WTC11 (cell line): ENCODE measurements at regions not wholly inside any gene's neighbourhood (a gene's known extent, or its start where the extent isn't known, plus 50 kb on each side); places are given as distances from the start of the nearest gene placed in this dataset.

Experiments used
- ATAC-seq: fragments of 200-7000 bp; cut with Tn5 transposase; 2 replicates; pipeline ENCODE4 v1.10.0; 2021; ENCODE audit warnings: mild to moderate bottlenecking, moderate library complexity
- CTCF ChIA-PET: fragments of 300-600 bp; sonication (Branson Sonifier 250); formaldehyde crosslinking; loops from one replicate; lab custom pipeline; 2021; ENCODE audit warnings: antibody characterized with exemption; lab: Charles Lee
- POLR2A ChIA-PET: fragments of 350-600 bp; sonication (Branson Sonifier 250); formaldehyde crosslinking; loops from one replicate; lab custom pipeline; 2021; ENCODE audit warnings: antibody characterized with exemption; lab: Charles Lee
- DNase-seq: peaks from one replicate; pipeline ENCODE4 v3.0.0; 2021; ENCODE audit warnings: low spot score
- H3K27ac Mint-ChIP-seq: 2 replicates; pipeline ENCODE4 v1.8.0; 2021; ENCODE audit warnings: mixed read lengths
- H3K27me3 Mint-ChIP-seq: 2 replicates; pipeline ENCODE4 v1.8.0; 2021; ENCODE audit warnings: low read depth, mild to moderate bottlenecking, moderate library complexity, mixed read lengths
- H3K36me3 Mint-ChIP-seq: 2 replicates; pipeline ENCODE4 v1.8.0; 2021; ENCODE audit warnings: mixed read lengths
- H3K4me1 Mint-ChIP-seq: 2 replicates; pipeline ENCODE4 v1.8.0; 2022; ENCODE audit warnings: mixed read lengths
- H3K4me3 Mint-ChIP-seq: 2 replicates; pipeline ENCODE4 v1.8.0; 2021; ENCODE audit warnings: mild to moderate bottlenecking, moderate library complexity, mixed read lengths
- H3K9me3 Mint-ChIP-seq: 2 replicates; pipeline ENCODE4 v1.8.0; 2021; ENCODE audit warnings: mixed read lengths
- ETV6 ChIP-seq: sonication (generic); formaldehyde crosslinking; IDR thresholded peaks from 2 replicates; pipeline ENCODE4 v1.8.1; 2022; ENCODE audit warnings: mild to moderate bottlenecking, missing genetic modification reagents
- GRHL2 ChIP-seq: fragments of 250-450 bp; sonication (Bioruptor Pico); IDR thresholded peaks from 2 replicates; pipeline ENCODE4 v1.8.0; 2022; ENCODE audit warnings: mild to moderate bottlenecking, moderate library complexity; ENCODE audit not compliant: insufficient replicate concordance, severe bottlenecking
- TEAD1 ChIP-seq: sonication (generic); formaldehyde crosslinking; IDR thresholded peaks from 2 replicates; pipeline ENCODE4 v1.8.0; 2022; ENCODE audit warnings: mild to moderate bottlenecking, missing genetic modification reagents
- ZBTB21 ChIP-seq: sonication (generic); formaldehyde crosslinking; IDR thresholded peaks from 2 replicates; pipeline ENCODE4 v1.8.1; 2023; ENCODE audit warnings: mild to moderate bottlenecking, missing genetic modification reagents, borderline replicate concordance
- ZNF138 ChIP-seq: sonication (generic); formaldehyde crosslinking; conservative IDR thresholded peaks from 2 replicates; pipeline ENCODE4 v1.8.1; 2022; ENCODE audit warnings: mild to moderate bottlenecking, moderate library complexity, missing genetic modification reagents
- ZNF232 ChIP-seq: sonication (generic); formaldehyde crosslinking; IDR thresholded peaks from 2 replicates; pipeline ENCODE4 v1.8.0; 2022; ENCODE audit warnings: mild to moderate bottlenecking, missing genetic modification reagents
- ZNF263 ChIP-seq: sonication (generic); formaldehyde crosslinking; IDR thresholded peaks from 2 replicates; pipeline ENCODE4 v1.8.1; 2022; ENCODE audit warnings: low read depth, mild to moderate bottlenecking, moderate library complexity, missing genetic modification reagents
- TF ChIP-seq, protein P1 (sequence below): sonication (generic); formaldehyde crosslinking; IDR thresholded peaks from 2 replicates; pipeline ENCODE4 v1.8.0; 2023; ENCODE audit warnings: missing genetic modification reagents, mild to moderate bottlenecking, borderline replicate concordance
- TF ChIP-seq, protein P2 (sequence below): fragments of 250-450 bp; sonication (Bioruptor Pico); IDR thresholded peaks from 2 replicates; pipeline ENCODE4 v1.9.0; 2021; ENCODE audit warnings: mild to moderate bottlenecking
- TF ChIP-seq, protein P3 (sequence below): sonication (generic); formaldehyde crosslinking; IDR thresholded peaks from 2 replicates; pipeline ENCODE4 v1.8.1; 2023; ENCODE audit warnings: mild to moderate bottlenecking, missing genetic modification reagents
- TF ChIP-seq, protein P4 (sequence below): fragments of 250-450 bp; sonication (Bioruptor Pico); IDR thresholded peaks from 2 replicates; pipeline ENCODE4 v1.9.0; 2021; ENCODE audit warnings: mild to moderate bottlenecking, borderline replicate concordance
- TF ChIP-seq, protein P5 (sequence below): sonication (generic); formaldehyde crosslinking; IDR thresholded peaks from 2 replicates; pipeline ENCODE4 v1.8.1; 2022; ENCODE audit warnings: low read depth, mild to moderate bottlenecking, moderate library complexity, missing genetic modification reagents, borderline replicate concordance
- TF ChIP-seq, protein P6 (sequence below): fragments of 200-600 bp; IDR thresholded peaks from 2 replicates; pipeline ENCODE4 v1.8.0; 2022; ENCODE audit warnings: antibody characterized with exemption

DNA sequence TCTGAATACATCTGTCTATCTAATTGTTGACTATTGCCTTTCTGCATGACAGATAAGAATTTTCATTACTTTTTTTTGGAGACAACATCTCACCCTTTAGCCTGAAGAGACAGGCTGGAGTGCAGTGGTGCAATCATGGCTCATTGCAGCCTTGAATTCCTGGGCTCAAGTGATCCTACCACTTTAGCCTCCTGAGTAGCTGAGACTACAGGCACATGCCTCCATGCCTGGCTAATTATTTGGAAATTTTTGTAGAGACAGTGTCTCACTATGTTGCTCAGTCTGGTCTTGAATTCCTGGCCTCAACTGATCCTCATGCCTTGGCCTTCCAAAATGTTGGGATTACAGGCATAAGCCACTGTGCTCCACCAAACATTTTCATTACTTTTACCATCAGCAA is 99.8 kb upstream of the ELAC2 start (continued):
- TF ChIP-seq, protein P1, sequence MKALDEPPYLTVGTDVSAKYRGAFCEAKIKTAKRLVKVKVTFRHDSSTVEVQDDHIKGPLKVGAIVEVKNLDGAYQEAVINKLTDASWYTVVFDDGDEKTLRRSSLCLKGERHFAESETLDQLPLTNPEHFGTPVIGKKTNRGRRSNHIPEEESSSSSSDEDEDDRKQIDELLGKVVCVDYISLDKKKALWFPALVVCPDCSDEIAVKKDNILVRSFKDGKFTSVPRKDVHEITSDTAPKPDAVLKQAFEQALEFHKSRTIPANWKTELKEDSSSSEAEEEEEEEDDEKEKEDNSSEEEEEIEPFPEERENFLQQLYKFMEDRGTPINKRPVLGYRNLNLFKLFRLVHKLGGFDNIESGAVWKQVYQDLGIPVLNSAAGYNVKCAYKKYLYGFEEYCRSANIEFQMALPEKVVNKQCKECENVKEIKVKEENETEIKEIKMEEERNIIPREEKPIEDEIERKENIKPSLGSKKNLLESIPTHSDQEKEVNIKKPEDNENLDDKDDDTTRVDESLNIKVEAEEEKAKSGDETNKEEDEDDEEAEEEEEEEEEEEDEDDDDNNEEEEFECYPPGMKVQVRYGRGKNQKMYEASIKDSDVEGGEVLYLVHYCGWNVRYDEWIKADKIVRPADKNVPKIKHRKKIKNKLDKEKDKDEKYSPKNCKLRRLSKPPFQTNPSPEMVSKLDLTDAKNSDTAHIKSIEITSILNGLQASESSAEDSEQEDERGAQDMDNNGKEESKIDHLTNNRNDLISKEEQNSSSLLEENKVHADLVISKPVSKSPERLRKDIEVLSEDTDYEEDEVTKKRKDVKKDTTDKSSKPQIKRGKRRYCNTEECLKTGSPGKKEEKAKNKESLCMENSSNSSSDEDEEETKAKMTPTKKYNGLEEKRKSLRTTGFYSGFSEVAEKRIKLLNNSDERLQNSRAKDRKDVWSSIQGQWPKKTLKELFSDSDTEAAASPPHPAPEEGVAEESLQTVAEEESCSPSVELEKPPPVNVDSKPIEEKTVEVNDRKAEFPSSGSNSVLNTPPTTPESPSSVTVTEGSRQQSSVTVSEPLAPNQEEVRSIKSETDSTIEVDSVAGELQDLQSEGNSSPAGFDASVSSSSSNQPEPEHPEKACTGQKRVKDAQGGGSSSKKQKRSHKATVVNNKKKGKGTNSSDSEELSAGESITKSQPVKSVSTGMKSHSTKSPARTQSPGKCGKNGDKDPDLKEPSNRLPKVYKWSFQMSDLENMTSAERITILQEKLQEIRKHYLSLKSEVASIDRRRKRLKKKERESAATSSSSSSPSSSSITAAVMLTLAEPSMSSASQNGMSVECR (CRISPR knock-in tag) = no peak
- TF ChIP-seq ZNF232 (CRISPR knock-in tag) = no peak
- TF ChIP-seq, protein P2, sequence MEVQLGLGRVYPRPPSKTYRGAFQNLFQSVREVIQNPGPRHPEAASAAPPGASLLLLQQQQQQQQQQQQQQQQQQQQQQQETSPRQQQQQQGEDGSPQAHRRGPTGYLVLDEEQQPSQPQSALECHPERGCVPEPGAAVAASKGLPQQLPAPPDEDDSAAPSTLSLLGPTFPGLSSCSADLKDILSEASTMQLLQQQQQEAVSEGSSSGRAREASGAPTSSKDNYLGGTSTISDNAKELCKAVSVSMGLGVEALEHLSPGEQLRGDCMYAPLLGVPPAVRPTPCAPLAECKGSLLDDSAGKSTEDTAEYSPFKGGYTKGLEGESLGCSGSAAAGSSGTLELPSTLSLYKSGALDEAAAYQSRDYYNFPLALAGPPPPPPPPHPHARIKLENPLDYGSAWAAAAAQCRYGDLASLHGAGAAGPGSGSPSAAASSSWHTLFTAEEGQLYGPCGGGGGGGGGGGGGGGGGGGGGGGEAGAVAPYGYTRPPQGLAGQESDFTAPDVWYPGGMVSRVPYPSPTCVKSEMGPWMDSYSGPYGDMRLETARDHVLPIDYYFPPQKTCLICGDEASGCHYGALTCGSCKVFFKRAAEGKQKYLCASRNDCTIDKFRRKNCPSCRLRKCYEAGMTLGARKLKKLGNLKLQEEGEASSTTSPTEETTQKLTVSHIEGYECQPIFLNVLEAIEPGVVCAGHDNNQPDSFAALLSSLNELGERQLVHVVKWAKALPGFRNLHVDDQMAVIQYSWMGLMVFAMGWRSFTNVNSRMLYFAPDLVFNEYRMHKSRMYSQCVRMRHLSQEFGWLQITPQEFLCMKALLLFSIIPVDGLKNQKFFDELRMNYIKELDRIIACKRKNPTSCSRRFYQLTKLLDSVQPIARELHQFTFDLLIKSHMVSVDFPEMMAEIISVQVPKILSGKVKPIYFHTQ = no peak
- TF ChIP-seq, protein P3, sequence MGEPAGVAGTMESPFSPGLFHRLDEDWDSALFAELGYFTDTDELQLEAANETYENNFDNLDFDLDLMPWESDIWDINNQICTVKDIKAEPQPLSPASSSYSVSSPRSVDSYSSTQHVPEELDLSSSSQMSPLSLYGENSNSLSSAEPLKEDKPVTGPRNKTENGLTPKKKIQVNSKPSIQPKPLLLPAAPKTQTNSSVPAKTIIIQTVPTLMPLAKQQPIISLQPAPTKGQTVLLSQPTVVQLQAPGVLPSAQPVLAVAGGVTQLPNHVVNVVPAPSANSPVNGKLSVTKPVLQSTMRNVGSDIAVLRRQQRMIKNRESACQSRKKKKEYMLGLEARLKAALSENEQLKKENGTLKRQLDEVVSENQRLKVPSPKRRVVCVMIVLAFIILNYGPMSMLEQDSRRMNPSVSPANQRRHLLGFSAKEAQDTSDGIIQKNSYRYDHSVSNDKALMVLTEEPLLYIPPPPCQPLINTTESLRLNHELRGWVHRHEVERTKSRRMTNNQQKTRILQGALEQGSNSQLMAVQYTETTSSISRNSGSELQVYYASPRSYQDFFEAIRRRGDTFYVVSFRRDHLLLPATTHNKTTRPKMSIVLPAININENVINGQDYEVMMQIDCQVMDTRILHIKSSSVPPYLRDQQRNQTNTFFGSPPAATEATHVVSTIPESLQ (CRISPR knock-in tag) = no peak
- no peak for TF ChIP-seq GRHL2 (CRISPR knock-in tag)
- no peak for TF ChIP-seq ETV6
- TF ChIP-seq, protein P4, sequence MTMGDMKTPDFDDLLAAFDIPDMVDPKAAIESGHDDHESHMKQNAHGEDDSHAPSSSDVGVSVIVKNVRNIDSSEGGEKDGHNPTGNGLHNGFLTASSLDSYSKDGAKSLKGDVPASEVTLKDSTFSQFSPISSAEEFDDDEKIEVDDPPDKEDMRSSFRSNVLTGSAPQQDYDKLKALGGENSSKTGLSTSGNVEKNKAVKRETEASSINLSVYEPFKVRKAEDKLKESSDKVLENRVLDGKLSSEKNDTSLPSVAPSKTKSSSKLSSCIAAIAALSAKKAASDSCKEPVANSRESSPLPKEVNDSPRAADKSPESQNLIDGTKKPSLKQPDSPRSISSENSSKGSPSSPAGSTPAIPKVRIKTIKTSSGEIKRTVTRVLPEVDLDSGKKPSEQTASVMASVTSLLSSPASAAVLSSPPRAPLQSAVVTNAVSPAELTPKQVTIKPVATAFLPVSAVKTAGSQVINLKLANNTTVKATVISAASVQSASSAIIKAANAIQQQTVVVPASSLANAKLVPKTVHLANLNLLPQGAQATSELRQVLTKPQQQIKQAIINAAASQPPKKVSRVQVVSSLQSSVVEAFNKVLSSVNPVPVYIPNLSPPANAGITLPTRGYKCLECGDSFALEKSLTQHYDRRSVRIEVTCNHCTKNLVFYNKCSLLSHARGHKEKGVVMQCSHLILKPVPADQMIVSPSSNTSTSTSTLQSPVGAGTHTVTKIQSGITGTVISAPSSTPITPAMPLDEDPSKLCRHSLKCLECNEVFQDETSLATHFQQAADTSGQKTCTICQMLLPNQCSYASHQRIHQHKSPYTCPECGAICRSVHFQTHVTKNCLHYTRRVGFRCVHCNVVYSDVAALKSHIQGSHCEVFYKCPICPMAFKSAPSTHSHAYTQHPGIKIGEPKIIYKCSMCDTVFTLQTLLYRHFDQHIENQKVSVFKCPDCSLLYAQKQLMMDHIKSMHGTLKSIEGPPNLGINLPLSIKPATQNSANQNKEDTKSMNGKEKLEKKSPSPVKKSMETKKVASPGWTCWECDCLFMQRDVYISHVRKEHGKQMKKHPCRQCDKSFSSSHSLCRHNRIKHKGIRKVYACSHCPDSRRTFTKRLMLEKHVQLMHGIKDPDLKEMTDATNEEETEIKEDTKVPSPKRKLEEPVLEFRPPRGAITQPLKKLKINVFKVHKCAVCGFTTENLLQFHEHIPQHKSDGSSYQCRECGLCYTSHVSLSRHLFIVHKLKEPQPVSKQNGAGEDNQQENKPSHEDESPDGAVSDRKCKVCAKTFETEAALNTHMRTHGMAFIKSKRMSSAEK = no peak
- no peak for TF ChIP-seq ZNF263 (CRISPR knock-in tag)
- TF ChIP-seq ZNF138 (CRISPR knock-in tag) = no peak
- no peak for TF ChIP-seq TEAD1 (CRISPR knock-in tag)
- no peak for TF ChIP-seq ZBTB21

DNA sequence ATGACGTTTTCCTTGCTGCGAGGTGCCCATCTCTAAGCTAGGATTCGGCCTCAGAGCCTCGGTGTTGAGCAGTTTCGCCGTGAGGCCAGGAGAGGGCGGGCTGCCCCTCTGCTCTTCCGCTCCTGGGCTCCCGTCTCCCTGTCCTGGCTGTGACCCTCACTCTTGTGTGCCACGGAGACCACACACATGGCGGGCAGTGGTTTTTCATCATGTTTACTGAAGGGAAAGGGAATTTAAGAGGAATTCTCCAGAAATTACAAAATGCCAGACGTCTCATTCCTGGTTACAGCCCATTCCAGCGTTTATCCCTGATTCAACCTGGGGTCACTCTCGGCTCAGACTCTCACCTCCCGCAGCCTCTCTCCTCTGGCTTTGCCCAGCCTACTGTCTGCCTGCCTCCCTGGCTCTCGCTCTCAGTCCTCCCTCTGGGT is 96.8 kb upstream of the ELAC2 start:
- ChIA-PET POLR2A (no interaction called here), CTCF (interaction anchor here (0.6 to 1.8 kb wide), 20 partner anchors 8 to 1183 kb away, joined by 3 to 12 read pairs (median 4); no protein-coding TSS in a partner anchor)
- ATAC-seq (peak; percentile 99), DNase-seq (peak; percentile 69)
- Mint-ChIP-seq H3K9me3 (peaks cover 6% of the 10 kb centered on the region; the same call in 1 of the 2 replicates), H3K4me1 (peaks cover 3% of the 10 kb centered on the region; the same call in 1 of the 2 replicates), H3K36me3 (no peaks in the 10 kb centered on the region), H3K4me3 (peak overlapping the region; percentile 24), H3K27me3 (no peaks in the 10 kb centered on the region; the same call in 1 of the 2 replicates), H3K27ac (no peak overlapping the region)
- TF ChIP-seq, protein P5, sequence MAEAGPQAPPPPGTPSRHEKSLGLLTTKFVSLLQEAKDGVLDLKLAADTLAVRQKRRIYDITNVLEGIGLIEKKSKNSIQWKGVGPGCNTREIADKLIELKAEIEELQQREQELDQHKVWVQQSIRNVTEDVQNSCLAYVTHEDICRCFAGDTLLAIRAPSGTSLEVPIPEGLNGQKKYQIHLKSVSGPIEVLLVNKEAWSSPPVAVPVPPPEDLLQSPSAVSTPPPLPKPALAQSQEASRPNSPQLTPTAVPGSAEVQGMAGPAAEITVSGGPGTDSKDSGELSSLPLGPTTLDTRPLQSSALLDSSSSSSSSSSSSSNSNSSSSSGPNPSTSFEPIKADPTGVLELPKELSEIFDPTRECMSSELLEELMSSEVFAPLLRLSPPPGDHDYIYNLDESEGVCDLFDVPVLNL = no peak
- TF ChIP-seq, protein P6, sequence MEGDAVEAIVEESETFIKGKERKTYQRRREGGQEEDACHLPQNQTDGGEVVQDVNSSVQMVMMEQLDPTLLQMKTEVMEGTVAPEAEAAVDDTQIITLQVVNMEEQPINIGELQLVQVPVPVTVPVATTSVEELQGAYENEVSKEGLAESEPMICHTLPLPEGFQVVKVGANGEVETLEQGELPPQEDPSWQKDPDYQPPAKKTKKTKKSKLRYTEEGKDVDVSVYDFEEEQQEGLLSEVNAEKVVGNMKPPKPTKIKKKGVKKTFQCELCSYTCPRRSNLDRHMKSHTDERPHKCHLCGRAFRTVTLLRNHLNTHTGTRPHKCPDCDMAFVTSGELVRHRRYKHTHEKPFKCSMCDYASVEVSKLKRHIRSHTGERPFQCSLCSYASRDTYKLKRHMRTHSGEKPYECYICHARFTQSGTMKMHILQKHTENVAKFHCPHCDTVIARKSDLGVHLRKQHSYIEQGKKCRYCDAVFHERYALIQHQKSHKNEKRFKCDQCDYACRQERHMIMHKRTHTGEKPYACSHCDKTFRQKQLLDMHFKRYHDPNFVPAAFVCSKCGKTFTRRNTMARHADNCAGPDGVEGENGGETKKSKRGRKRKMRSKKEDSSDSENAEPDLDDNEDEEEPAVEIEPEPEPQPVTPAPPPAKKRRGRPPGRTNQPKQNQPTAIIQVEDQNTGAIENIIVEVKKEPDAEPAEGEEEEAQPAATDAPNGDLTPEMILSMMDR = peak; percentile 70
